Hepatocyte (in vitro differentiated cells): ENCODE measurements at regions not wholly inside any gene's neighbourhood (a gene's known extent, or its start where the extent isn't known, plus 50 kb on each side); places are given as distances from the start of the nearest gene placed in this dataset.

ENCODE experiments used
- EZH2 ChIP-seq: fragments of 200-600 bp; sonication (generic); IDR thresholded peaks from 2 replicates; pipeline ENCODE4 v1.6.1; 2016; ENCODE audit warnings: antibody characterized with exemption, mild to moderate bottlenecking, borderline replicate concordance
- TF ChIP-seq, protein P1 (sequence below): fragments of 200-600 bp; sonication (generic); IDR thresholded peaks from 2 replicates; pipeline ENCODE4 v1.5.1; 2016; ENCODE audit warnings: antibody characterized with exemption, mild to moderate bottlenecking; ENCODE audit not compliant: poor library complexity

DNA sequence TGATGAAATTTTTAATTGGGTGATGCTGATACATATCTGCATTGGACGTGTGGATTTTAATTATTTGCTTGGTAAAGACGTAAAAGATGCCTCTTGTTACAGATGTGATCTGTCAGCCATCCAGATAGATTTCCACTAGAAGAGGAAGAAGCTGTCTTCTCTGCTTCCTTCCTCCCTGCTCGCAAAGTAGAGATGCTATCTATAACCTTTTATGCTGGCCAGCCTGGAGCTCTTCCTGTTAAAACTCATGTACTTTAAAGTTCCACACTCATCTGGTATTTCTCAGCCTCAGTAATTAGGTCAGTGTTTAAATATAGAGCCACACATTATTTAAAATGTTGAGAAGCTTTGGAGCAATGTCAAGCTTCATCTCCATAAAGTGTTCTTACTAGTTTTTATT is 51.2 kb upstream of the TMEM229A start:
- TF ChIP-seq, protein P1, sequence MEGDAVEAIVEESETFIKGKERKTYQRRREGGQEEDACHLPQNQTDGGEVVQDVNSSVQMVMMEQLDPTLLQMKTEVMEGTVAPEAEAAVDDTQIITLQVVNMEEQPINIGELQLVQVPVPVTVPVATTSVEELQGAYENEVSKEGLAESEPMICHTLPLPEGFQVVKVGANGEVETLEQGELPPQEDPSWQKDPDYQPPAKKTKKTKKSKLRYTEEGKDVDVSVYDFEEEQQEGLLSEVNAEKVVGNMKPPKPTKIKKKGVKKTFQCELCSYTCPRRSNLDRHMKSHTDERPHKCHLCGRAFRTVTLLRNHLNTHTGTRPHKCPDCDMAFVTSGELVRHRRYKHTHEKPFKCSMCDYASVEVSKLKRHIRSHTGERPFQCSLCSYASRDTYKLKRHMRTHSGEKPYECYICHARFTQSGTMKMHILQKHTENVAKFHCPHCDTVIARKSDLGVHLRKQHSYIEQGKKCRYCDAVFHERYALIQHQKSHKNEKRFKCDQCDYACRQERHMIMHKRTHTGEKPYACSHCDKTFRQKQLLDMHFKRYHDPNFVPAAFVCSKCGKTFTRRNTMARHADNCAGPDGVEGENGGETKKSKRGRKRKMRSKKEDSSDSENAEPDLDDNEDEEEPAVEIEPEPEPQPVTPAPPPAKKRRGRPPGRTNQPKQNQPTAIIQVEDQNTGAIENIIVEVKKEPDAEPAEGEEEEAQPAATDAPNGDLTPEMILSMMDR: no peak
- no peak for TF ChIP-seq EZH2
